ENCODE measurements at regions not wholly inside any gene's neighbourhood (a gene's known extent, or its start where the extent isn't known, plus 50 kb on each side); places are given as distances from the start of the nearest gene placed in this dataset.
"Not testable (repeated sequence)": the region's sequence is repeated elsewhere in the genome, so short reads cannot be mapped to it uniquely, and the experiment has no call there.

- DNase-seq = no peak
Measured at GRCh38 chr5:142402752-142403318, 78.0 kb upstream of the SPRY4 start.

- no peak for DNase-seq
Measured at GRCh38 chr5:142400415-142400814, 75.6 kb upstream of the SPRY4 start.

GRCh38 chr5:142399891-142400290 is 75.1 kb upstream of the SPRY4 start:
- no peak for DNase-seq

- DNase-seq = no peak
Measured at GRCh38 chr5:142398730-142399055, 73.9 kb upstream of the SPRY4 start.

- DNase-seq = not testable (repeated sequence)
Measured at GRCh38 chr5:142398011-142398729, 73.3 kb upstream of the SPRY4 start.

GRCh38 chr5:142397178-142397577 is 72.4 kb upstream of the SPRY4 start:
- no peak for DNase-seq

GRCh38 chr5:142396436-142397038 is 71.7 kb upstream of the SPRY4 start:
- no peak for DNase-seq

- DNase-seq = no peak
Measured at GRCh38 chr5:142395334-142395733, 70.5 kb upstream of the SPRY4 start.

- DNase-seq = no peak
Measured at GRCh38 chr5:142391058-142391845, 66.4 kb upstream of the SPRY4 start.

- no peak for DNase-seq
Measured at GRCh38 chr5:142390334-142390733, 65.5 kb upstream of the SPRY4 start.

- DNase-seq = no peak
Measured at GRCh38 chr5:142388696-142389095, 63.9 kb upstream of the SPRY4 start.

GRCh38 chr5:142387024-142387682 is 62.3 kb upstream of the SPRY4 start:
- DNase-seq = no peak

- no peak for DNase-seq
Measured at GRCh38 chr5:142386137-142387023, 61.6 kb upstream of the SPRY4 start.

GRCh38 chr5:142385194-142385593 is 60.4 kb upstream of the SPRY4 start:
- no peak for DNase-seq

GRCh38 chr5:142384014-142384413 is 59.2 kb upstream of the SPRY4 start:
- DNase-seq = no peak

- no peak for DNase-seq
Measured at GRCh38 chr5:142382186-142382585, 57.4 kb upstream of the SPRY4 start.

- DNase-seq = no peak
Measured at GRCh38 chr5:142378737-142379634, 54.2 kb upstream of the SPRY4 start.

- no peak for DNase-seq
Measured at GRCh38 chr5:142375944-142376411, 51.2 kb upstream of the SPRY4 start.

All from DMS 273 treated with DMSO at 0.1 percent for 48 hours (cell line).